HG03196 (cell line): ENCODE measurements at regions not wholly inside any gene's neighbourhood (a gene's known extent, or its start where the extent isn't known, plus 50 kb on each side); places are given as distances from the start of the nearest gene placed in this dataset.
A peak's percentile ranks its signal among the peaks of the same experiment; 100 is the strongest.
"Not testable (repeated sequence)": the region's sequence is repeated elsewhere in the genome, so short reads cannot be mapped to it uniquely, and the experiment has no call there.

Experiments used
- ATAC-seq: cut with Tn5 transposase; IDR thresholded peaks from one replicate; pipeline ENCODE4 v1.9.1; 2021; ENCODE audit not compliant: unreplicated experiment

DNA sequence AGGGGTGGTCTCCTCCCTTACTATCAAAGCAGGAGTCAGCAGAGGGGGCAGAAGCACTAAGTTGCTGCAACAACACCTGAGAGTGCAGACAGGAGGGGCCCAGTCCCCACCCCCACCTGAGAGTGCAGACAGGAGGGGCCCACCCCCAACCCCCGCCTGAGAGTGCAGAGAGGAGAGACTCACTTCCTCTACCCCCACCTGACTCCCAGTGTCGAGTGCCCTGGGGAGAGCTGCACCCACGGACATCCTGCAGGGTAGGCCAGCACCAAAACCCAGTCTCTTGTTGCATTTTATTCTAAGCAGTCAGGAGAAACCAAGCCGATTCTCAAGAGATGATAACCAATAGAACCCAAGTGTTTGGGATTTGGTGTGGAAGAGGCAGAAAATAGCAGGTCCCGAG is 78.4 kb downstream of the NAPG start:
- no peak for ATAC-seq

DNA sequence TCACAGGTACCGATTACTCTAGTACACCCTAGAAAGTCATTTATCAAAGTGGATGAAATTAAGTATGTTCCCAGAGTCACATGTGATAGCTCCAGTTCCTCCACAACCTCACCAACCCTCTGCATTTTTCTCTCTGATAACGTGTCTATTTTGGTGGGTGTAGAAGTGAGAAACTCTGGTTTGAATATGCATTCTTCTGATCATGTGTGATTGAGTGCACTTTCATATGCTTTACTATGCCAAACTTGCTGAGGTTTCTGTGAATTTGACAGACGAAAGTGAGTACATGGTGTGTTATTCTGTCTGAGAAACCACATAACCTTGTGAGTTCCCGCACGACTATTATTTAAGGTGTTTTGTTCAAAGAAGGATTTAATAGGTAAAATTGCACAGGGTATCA is 81.1 kb downstream of the NAPG start:
- peak; percentile 63 for ATAC-seq

DNA sequence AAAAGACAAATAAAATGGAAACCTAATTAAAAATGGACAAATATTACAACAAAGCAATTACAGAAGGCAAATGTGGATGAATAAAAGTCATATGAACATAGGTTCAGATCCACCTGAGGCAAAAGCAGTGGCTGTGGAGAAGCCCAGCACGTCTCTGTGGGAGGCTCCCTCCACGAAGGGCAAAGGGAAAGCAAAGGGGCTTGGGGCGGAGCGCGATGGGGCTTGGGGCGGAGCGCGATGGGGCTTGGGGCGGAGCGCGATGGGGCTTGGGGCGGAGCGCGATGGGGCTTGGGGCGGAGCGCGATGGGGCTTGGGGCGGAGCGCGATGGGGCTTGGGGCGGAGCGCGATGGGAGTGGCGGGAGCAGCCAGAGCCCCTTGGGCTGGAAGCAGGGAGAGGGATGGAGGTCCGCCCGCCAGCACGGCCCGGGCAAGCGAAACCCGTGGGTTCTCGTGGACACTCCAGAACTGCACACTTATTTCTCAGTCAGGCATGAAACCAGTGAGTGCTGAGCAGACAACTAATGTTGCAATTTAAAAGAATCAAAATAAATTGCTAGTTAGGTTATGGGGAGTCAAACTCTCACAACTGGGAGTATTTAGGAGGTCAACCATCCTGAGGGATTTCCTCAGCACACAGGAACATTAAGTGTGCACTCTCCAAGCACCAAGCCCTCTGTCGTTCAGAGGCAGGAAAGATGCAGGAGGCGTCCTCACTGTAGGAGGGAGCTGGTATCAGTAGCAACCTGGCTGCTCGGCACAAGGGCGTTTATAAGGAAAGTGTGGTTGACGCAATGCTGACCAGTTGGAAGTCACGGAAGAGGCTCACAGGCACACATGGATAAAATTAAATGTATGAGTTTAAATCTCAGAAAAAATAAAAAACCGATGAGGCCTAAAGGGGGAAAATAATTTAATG is 81.8 kb downstream of the NAPG start:
- not testable (repeated sequence) for ATAC-seq

DNA sequence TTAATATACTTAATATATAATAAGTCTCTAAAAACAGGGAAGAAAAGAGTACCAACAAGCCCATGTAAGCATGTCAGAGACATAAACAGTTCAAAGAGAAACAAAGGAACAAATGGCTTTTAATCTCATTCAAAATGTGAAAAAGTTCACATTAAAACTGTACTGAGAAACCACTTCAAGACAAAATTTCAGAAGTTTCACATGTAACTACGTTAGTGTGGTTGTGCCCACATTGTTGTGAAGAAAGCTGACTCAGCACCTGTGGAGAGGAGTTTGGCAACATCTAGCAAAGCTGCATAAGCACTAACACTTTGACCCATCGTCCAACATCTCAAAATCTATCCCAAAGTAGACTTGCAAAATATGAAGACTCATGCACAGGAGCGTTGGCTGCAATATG is 82.6 kb downstream of the NAPG start:
- ATAC-seq: not testable (repeated sequence)

DNA sequence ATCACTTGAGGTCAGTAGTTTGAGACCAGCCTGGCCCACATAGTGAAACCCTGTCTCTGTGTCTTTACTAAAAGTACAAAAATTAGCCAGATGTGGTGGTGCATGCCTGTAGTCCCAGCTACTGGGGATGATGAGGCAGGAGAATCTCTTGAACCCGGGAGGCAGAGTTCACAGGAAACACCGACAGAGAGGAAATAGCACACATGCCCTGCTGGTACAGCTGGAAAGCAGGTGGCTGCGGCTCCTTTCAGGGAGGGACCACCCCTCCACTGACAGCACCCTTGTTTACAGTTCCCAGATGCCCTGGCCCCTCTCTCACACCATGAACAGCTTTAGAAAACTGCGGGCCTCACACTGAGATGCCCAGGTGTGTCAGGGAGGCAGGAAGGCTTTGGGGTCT is 83.2 kb downstream of the NAPG start:
- not testable (repeated sequence) for ATAC-seq

DNA sequence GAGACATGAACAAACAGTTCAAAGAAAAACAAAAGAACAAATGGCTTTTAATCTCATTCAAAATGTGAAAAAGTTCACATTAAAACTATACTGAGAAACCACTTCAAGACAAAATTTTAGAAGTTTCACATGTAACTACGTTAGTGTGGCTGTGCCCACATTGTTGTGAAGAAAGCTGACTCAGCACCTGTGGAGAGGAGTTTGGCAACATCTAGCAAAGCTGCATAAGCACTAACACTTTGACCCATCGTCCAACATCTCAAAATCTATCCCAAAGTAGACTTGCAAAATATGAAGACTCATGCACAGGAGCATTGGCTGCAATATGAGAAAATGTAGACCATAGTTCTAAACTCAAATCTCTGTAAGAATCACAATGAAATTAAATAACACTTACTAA is 87.4 kb downstream of the NAPG start:
- not testable (repeated sequence) for ATAC-seq

DNA sequence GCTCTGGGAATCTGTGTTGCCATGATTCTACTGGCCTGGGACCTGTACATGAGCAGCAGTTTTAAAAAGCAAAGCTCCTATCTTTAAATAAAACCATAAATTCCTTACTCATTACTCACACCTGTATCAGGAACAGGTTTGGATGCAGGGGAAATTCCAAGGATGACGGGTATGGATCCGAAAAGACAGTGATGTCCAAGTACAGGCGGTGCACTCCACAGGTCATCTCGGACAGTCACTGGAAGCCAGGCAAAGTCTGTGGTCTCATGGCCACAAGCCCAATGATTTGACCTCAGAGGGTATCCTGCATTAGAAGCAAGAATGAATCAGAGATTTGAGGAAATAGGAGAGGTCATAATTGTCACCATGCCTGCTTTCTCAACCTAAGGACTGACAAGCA is 90.9 kb downstream of the NAPG start:
- not testable (repeated sequence) for ATAC-seq

DNA sequence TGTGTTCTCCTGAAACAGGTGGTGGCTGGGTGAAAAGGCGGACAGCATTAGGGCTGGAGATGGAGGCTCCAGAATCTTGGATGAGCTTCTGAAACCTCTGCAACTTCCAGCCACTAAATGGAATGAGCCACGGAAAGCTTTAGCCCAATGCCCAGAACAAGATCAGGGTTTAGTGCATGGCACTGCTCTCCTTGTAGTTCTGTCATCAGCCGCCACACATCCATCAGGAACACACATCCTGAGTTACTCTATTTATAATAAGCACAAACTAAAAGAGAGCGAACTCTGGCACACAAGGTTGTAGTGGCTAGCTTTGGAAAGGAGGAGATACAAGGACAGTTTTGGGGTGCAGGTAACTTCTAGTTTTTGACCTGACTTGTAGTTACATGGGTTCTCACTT is 93.0 kb downstream of the NAPG start:
- not testable (repeated sequence) for ATAC-seq

DNA sequence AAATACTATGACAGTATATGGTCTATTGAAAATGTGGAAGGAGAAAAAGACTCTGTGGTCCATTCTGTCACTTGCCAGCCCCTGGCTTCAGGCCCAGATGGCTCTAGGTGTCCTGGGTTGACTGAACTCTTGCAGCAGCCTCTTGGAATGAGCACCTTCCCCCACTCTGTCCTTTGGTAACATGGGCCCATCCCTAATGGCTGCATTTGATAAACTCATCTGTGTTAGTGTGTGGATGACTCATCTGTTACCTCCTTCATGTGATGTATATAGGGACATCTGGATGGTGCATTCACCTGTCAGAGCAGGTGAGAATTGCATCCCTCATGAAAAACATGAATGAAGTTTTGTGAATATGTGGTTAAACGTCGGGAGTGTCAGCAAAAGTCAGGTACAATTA is 93.5 kb downstream of the NAPG start:
- not testable (repeated sequence) for ATAC-seq

DNA sequence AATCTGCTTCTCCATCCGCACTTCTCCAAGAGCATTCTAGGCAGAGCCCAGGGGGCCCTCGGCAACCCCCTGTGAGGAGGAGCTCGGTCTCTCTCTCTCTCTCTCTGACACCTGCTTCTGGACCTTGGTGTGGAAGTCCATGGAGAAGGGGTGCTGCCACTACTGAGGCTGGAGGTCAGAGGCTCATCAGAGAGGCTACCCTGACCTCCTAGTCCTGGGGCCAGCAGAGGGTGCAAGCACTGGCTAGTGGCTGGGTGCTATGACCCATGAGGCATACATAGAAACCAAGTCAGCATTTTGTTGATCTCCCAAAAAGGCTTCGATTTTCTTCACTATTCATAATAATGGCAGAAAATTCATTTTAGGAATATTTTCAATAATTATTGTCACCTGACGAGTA is 94.0 kb downstream of the NAPG start:
- ATAC-seq: not testable (repeated sequence)
